H1 (cell line): ENCODE measurements at regions not wholly inside any gene's neighbourhood (a gene's known extent, or its start where the extent isn't known, plus 50 kb on each side); places are given as distances from the start of the nearest gene placed in this dataset.

Experiments
- CTCF ChIA-PET: fragments of 300-600 bp; sonication (Branson Sonifier 250); formaldehyde crosslinking; loops from one replicate; lab custom pipeline; 2021; ENCODE audit not compliant: partially characterized antibody; lab: Charles Lee
- POLR2A ChIA-PET: fragments of 300-600 bp; sonication (Branson Sonifier 250); formaldehyde crosslinking; loops from one replicate; lab custom pipeline; 2021; ENCODE audit warnings: inconsistent platforms; ENCODE audit not compliant: partially characterized antibody; lab: Charles Lee
- DNase-seq, 2 experiments: peaks; one replicate each; pipeline versions ENCODE4 v3.0.0 to v3.0.0-alpha.2; 2010 to 2022; ENCODE audit warnings: low spot score in 2 of 2, low read depth in 1 of 2, mixed read lengths in 1 of 2
- FAIRE-seq: peaks from 2 replicates; lab custom pipeline; 2011; peaks lifted over from hg19 to GRCh38; lab: Jason Lieb, UNC
- H2AFZ ChIP-seq: 2 replicates; pipeline ENCODE4 v1.8.1; 2012; ENCODE audit warnings: low read length, inconsistent platforms
- H2AK5ac ChIP-seq: 2 replicates; pipeline ENCODE4 v1.6.1; 2013; ENCODE audit warnings: low read depth, low read length
- H2BK120ac ChIP-seq: replicated peaks from 2 replicates; pipeline ENCODE3; 2013; ENCODE audit warnings: low read depth, low read length, inconsistent platforms
- H2BK12ac ChIP-seq: 2 replicates; pipeline ENCODE4 v1.6.1; 2013; ENCODE audit warnings: low read depth, low read length
- H2BK15ac ChIP-seq: 2 replicates; pipeline ENCODE4 v1.6.1; 2013; ENCODE audit warnings: low read length
- H2BK20ac ChIP-seq: 2 replicates; pipeline ENCODE4 v1.6.1; 2013; ENCODE audit warnings: low read length
- H2BK5ac ChIP-seq: 2 replicates; pipeline ENCODE4 v1.6.1; 2013; ENCODE audit warnings: low read depth, low read length
- H3K14ac ChIP-seq: 2 replicates; pipeline ENCODE4 v1.6.1; 2013; ENCODE audit warnings: inconsistent platforms; ENCODE audit not compliant: insufficient read length
- H3K18ac ChIP-seq: 2 replicates; pipeline ENCODE4 v1.6.1; 2013; ENCODE audit warnings: low read length; ENCODE audit errors: extremely low read depth
- H3K23ac ChIP-seq: 2 replicates; pipeline ENCODE4 v1.6.1; 2013; ENCODE audit warnings: inconsistent platforms; ENCODE audit not compliant: insufficient read length
- H3K23me2 ChIP-seq: 2 replicates; pipeline ENCODE4 v1.6.1; 2013; ENCODE audit warnings: low read depth, low read length
- H3K27ac ChIP-seq: 2 replicates; pipeline ENCODE4 v1.6.1; 2011; ENCODE audit warnings: low read depth, low read length, inconsistent platforms
- H3K27me3 ChIP-seq, 4 experiments: replicated peaks in 1 of 4; 1 replicate in 1 of 4; 2 replicates in 3 of 4; pipeline versions ENCODE4 v1.6.1 to v1.8.1; 2011 to 2013; ENCODE audit warnings: low read length in 3 of 4, mild to moderate bottlenecking in 3 of 4, inconsistent platforms in 2 of 4, mixed read lengths in 2 of 4, moderate library complexity in 1 of 4; ENCODE audit not compliant: control insufficient read depth in 3 of 4, insufficient read depth in 3 of 4; ENCODE audit errors: extremely low read depth in 1 of 4
- H3K36me3 ChIP-seq, 4 experiments: 2 replicates each; pipeline versions ENCODE4 v1.6.1 to v1.8.1; 2011 to 2013; ENCODE audit warnings: mild to moderate bottlenecking in 4 of 4, low read length in 3 of 4, moderate library complexity in 2 of 4, control low read depth in 1 of 4, inconsistent platforms in 1 of 4; ENCODE audit not compliant: insufficient read depth in 4 of 4, control insufficient read depth in 2 of 4
- H3K4ac ChIP-seq: replicated peaks from 2 replicates; pipeline ENCODE3; 2013; ENCODE audit warnings: low read length, low read depth, mixed read lengths, inconsistent platforms; ENCODE audit not compliant: insufficient read length
- H3K4me1 ChIP-seq, 4 experiments: replicated peaks in 1 of 4; 1 replicate in 1 of 4; 2 replicates in 3 of 4; pipeline versions ENCODE4 v1.6.1 to v1.8.1; 2011 to 2013; ENCODE audit warnings: low read length in 3 of 4, inconsistent platforms in 2 of 4, mixed read lengths in 1 of 4; ENCODE audit not compliant: insufficient read depth in 4 of 4, control insufficient read depth in 3 of 4
- H3K4me2 ChIP-seq, 2 experiments: 2 replicates each; pipeline versions ENCODE4 v1.6.1 to v1.8.1; 2011 to 2013; ENCODE audit warnings: low read depth in 2 of 2, low read length in 2 of 2, control low read depth in 1 of 2, inconsistent platforms in 1 of 2, mild to moderate bottlenecking in 1 of 2; ENCODE audit not compliant: insufficient read depth in 1 of 2
- H3K4me3 ChIP-seq, 4 experiments: fragments of 200-600, 300-600 bp in 1 of 4; sonication (generic), shearing (Covaris generic), sonication (Bioruptor Twin) in 1 of 4; 2 replicates each; pipeline versions ENCODE4 v1.5.1 to v1.8.1; 2011 to 2016; ENCODE audit warnings: low read length in 4 of 4, low read depth in 3 of 4, control low read depth in 2 of 4, inconsistent platforms in 2 of 4, mild to moderate bottlenecking in 2 of 4, mixed read lengths in 1 of 4, moderate library complexity in 1 of 4; ENCODE audit not compliant: insufficient read depth in 2 of 4; ENCODE audit errors: extremely low read depth in 1 of 4
- H3K56ac ChIP-seq: replicated peaks from 2 replicates; pipeline ENCODE3; 2013; ENCODE audit warnings: low read depth, mild to moderate bottlenecking, mixed read lengths, low read length, inconsistent platforms; ENCODE audit not compliant: insufficient read length
- H3K79me1 ChIP-seq: 2 replicates; pipeline ENCODE4 v1.6.1; 2013; ENCODE audit warnings: low read depth, low read length, control low read depth
- H3K79me2 ChIP-seq, 2 experiments: 2 replicates each; pipeline versions ENCODE4 v1.6.1 to v1.8.1; 2012 to 2013; ENCODE audit warnings: low read length in 2 of 2, mild to moderate bottlenecking in 2 of 2, inconsistent platforms in 1 of 2; ENCODE audit not compliant: insufficient read depth in 2 of 2, control insufficient read depth in 1 of 2
- H3K9ac ChIP-seq, 4 experiments: replicated peaks in 1 of 4; 1 replicate in 1 of 4; 2 replicates in 3 of 4; pipeline versions ENCODE4 v1.6.1 to v1.8.1; 2011 to 2013; ENCODE audit warnings: low read depth in 3 of 4, low read length in 3 of 4, control low read depth in 2 of 4, mild to moderate bottlenecking in 2 of 4, moderate library complexity in 2 of 4, inconsistent platforms in 1 of 4; ENCODE audit errors: extremely low read depth in 1 of 4
- H3K9me3 ChIP-seq, 2 experiments: 2 replicates each; pipeline versions ENCODE4 v1.6.1 to v1.8.1; 2012 to 2013; ENCODE audit warnings: mild to moderate bottlenecking in 2 of 2, moderate library complexity in 2 of 2, control low read depth in 1 of 2, inconsistent platforms in 1 of 2, low read depth in 1 of 2, low read length in 1 of 2, mixed read lengths in 1 of 2; ENCODE audit not compliant: insufficient read depth in 2 of 2
- H4K20me1 ChIP-seq, 2 experiments: replicated peaks in 1 of 2; 2 replicates each; pipeline versions ENCODE3 to v1.8.1; 2011 to 2013; ENCODE audit warnings: inconsistent platforms in 2 of 2, low read length in 2 of 2, mild to moderate bottlenecking in 1 of 2; ENCODE audit not compliant: insufficient read depth in 2 of 2, control insufficient read depth in 1 of 2
- H4K5ac ChIP-seq: 2 replicates; pipeline ENCODE4 v1.6.1; 2013; ENCODE audit warnings: low read length, low read depth, mixed read lengths, inconsistent platforms; ENCODE audit not compliant: insufficient read length
- H4K8ac ChIP-seq: 2 replicates; pipeline ENCODE4 v1.8.0; 2013; ENCODE audit warnings: mild to moderate bottlenecking, moderate library complexity, low read length, inconsistent platforms; ENCODE audit not compliant: insufficient read depth; ENCODE audit errors: extremely low read depth
- H4K91ac ChIP-seq: replicated peaks from 2 replicates; pipeline ENCODE3; 2013; ENCODE audit warnings: low read length, mixed read lengths, inconsistent platforms; ENCODE audit not compliant: insufficient read length
- ASH2L ChIP-seq: fragments of 200-600, 300-600 bp; sonication (generic); IDR thresholded peaks from one replicate; pipeline ENCODE4 v1.7.1; 2017; ENCODE audit warnings: low read length
- JUND ChIP-seq: IDR thresholded peaks from 2 replicates; pipeline ENCODE4 v1.6.1; 2011; ENCODE audit warnings: mild to moderate bottlenecking, improper control_type of control experiment, low read length
- RAD21 ChIP-seq, 2 experiments: IDR thresholded peaks in 1 of 2; conservative IDR thresholded peaks in 1 of 2; 2 replicates each; pipeline ENCODE4 v1.6.1; 2011; ENCODE audit warnings: low read depth in 2 of 2, low read length in 2 of 2, improper control_type of control experiment in 1 of 2, inconsistent platforms in 1 of 2, mild to moderate bottlenecking in 1 of 2, moderate library complexity in 1 of 2
- RFX5 ChIP-seq: IDR thresholded peaks from 2 replicates; pipeline ENCODE4 v1.6.1; 2011; ENCODE audit warnings: low read depth, low read length, improper control_type of control experiment, borderline replicate concordance
- SIRT6 ChIP-seq: IDR thresholded peaks from one replicate; pipeline ENCODE4 v1.7.1; 2012; ENCODE audit warnings: low read length, inconsistent platforms
- SP2 ChIP-seq: IDR thresholded peaks from 2 replicates; pipeline ENCODE4 v1.6.1; 2012; ENCODE audit warnings: mild to moderate bottlenecking, low read length, inconsistent platforms
- SP4 ChIP-seq: IDR thresholded peaks from 2 replicates; pipeline ENCODE4 v1.6.1; 2012; ENCODE audit warnings: low read length, inconsistent platforms
- SUZ12 ChIP-seq: fragments of 200-600 bp; sonication (generic); IDR thresholded peaks from 2 replicates; pipeline ENCODE4 v1.6.1; 2012; ENCODE audit warnings: mild to moderate bottlenecking, inconsistent platforms, low read length, moderate library complexity, mixed read lengths
- WGBS, 2 experiments: shearing (Covaris generic) in 1 of 2; methylation state at CpG; one replicate each; pipeline versions ENCODE4 v1.1.6 to v1.1.7; 2013 to 2015; ENCODE audit warnings: low lambda C conversion rate in 2 of 2, mixed read lengths in 2 of 2, inconsistent platforms in 1 of 2, low coverage in 1 of 2, missing lambda C conversion rate in 1 of 2; ENCODE audit not compliant: insufficient replicate concordance in 2 of 2, insufficient coverage in 1 of 2, insufficient read length in 1 of 2; ENCODE audit errors: extremely low coverage in 1 of 2, missing lambda C conversion rate in 1 of 2; 5-methylcytosine and 5-hydroxymethylcytosine counted together

DNA sequence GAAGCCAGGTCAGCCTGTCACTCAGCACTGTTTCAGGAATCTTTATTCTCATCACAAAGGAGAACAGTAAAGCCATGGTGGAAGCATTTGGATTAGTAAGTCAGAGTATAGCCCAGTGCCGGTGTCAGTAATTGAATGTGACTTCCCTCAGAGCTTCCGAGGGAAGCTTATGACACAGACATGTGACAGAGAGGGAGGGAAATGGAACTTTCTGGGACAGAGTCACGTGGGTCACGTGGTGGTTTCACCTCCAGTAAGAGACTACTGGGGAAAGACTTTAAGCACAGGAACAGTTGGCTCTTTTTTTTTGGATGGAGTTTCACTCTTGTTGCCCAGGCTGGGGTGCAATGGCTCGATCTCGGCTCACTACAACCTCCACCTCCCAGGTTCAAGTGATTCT, 53.3 kb upstream of the CCDC160 start:
- Histone ChIP-seq H3K14ac (no peak overlapping the region), H2AFZ (no peak overlapping the region), H3K4ac (no peak overlapping the region), H3K79me2 (no peaks in the 10 kb centered on the region), H3K23ac (no peak overlapping the region), H3K4me1 (peaks cover 0 to 18% (median 10%) of the 10 kb centered on the region in 4 experiments; a peak in 4 of 7 replicates), H2BK20ac (no peak overlapping the region), H3K23me2 (no peaks in the 10 kb centered on the region), H3K4me2 (no peak overlapping the region), H3K27me3 (no peaks in the 10 kb centered on the region; a peak in 1 of 7 replicates), H3K36me3 (no peaks in the 10 kb centered on the region), H2BK15ac (no peak overlapping the region), H4K91ac (no peak overlapping the region), H3K4me3 (no peak overlapping the region), H3K18ac (no peak overlapping the region), H3K27ac (no peak overlapping the region), H3K79me1 (no peaks in the 10 kb centered on the region), H2BK120ac (no peak overlapping the region), H4K8ac (no peak overlapping the region), H3K9ac (no peak overlapping the region), H2AK5ac (no peak overlapping the region), H3K56ac (no peak overlapping the region), H4K5ac (no peak overlapping the region), H2BK12ac (no peak overlapping the region; the same call in 1 of the 2 replicates), H2BK5ac (no peak overlapping the region), H3K9me3 (no peaks in the 10 kb centered on the region), H4K20me1 (no peaks in the 10 kb centered on the region)
- no peak for FAIRE-seq
- DNase-seq, result no peak
- WGBS, 2 experiments, result 90% methylated on average over 5 of the region's 6 CpGs; no CpG with 5 or more reads in 1 of the 2 experiments
- CTCF ChIA-PET, result no interaction called here
- POLR2A ChIA-PET, result no interaction called here
- TF ChIP-seq SUZ12 (no peak), RAD21 (IDR thresholded peaks at IDR 0.05 in 1 of 2, conservative IDR thresholded peaks at IDR 0.05 in 1 of 2; ENCODE audit: low read depth in 2 of 2, low read length in 2 of 2) (no peak), JUND (no peak), SIRT6 (no peak), SP4 (no peak), SP2 (no peak), ASH2L (no peak), RFX5 (no peak)
